ENCODE measurements at regions not wholly inside any gene's neighbourhood (a gene's known extent, or its start where the extent isn't known, plus 50 kb on each side); places are given as distances from the start of the nearest gene placed in this dataset.

- no peak for TF ChIP-seq EZH2phosphoT487 (IDR thresholded peaks at IDR 0.05; ENCODE audit: low read depth)
- TF ChIP-seq CTCF (IDR thresholded peaks at IDR 0.05; ENCODE audit: low read depth, low read length), result no peak
- Histone ChIP-seq H2AFZ (ENCODE audit: low read depth, low read length) (no peak overlapping the region), H3K9ac (ENCODE audit: low read length) (no peak overlapping the region), H3K27me3 (ENCODE audit: low read depth, low read length) (no peaks in the 10 kb centered on the region), H3K9me3 (ENCODE audit: insufficient read depth, low read length) (no peaks in the 10 kb centered on the region), H3K4me3 (ENCODE audit: low read length) (no peak overlapping the region), H3K79me2 (ENCODE audit: low read length) (no peaks in the 10 kb centered on the region), H4K20me1 (ENCODE audit: insufficient read depth, low read length) (no peaks in the 10 kb centered on the region), H3K27ac (ENCODE audit: low read length) (no peak overlapping the region), H3K36me3 (replicated peaks; ENCODE audit: low read depth, low read length) (no peaks in the 10 kb centered on the region), H3K4me2 (ENCODE audit: low read length) (no peak overlapping the region), H3K4me1 (ENCODE audit: low read length) (no peaks in the 10 kb centered on the region)
These were observed 265.7 kb downstream of the RAB28 start for GRCh38 chr4:13218326-13218958.

- Histone ChIP-seq H3K4me2 (ENCODE audit: low read length) (no peak overlapping the region), H4K20me1 (ENCODE audit: insufficient read depth, low read length) (no peaks in the 10 kb centered on the region), H3K27ac (ENCODE audit: low read length) (no peak overlapping the region), H3K4me3 (ENCODE audit: low read length) (no peak overlapping the region), H3K9ac (ENCODE audit: low read length) (no peak overlapping the region), H3K9me3 (ENCODE audit: insufficient read depth, low read length) (no peaks in the 10 kb centered on the region), H2AFZ (ENCODE audit: low read depth, low read length) (no peak overlapping the region), H3K4me1 (ENCODE audit: low read length) (no peaks in the 10 kb centered on the region), H3K27me3 (ENCODE audit: low read depth, low read length) (no peaks in the 10 kb centered on the region), H3K36me3 (replicated peaks; ENCODE audit: low read depth, low read length) (no peaks in the 10 kb centered on the region), H3K79me2 (ENCODE audit: low read length) (no peaks in the 10 kb centered on the region)
- TF ChIP-seq EZH2phosphoT487 (IDR thresholded peaks at IDR 0.05; ENCODE audit: low read depth) (no peak), CTCF (IDR thresholded peaks at IDR 0.05; ENCODE audit: low read depth, low read length) (no peak)
These were observed 268.6 kb downstream of the RAB28 start for GRCh38 chr4:13215560-13215959.

GRCh38 chr4:13212936-13213335, 271.2 kb downstream of the RAB28 start:
- Histone ChIP-seq H2AFZ (ENCODE audit: low read depth, low read length) (no peak overlapping the region), H3K27me3 (ENCODE audit: low read depth, low read length) (no peaks in the 10 kb centered on the region), H3K4me2 (ENCODE audit: low read length) (no peak overlapping the region), H3K9ac (ENCODE audit: low read length) (no peak overlapping the region), H3K27ac (ENCODE audit: low read length) (no peak overlapping the region), H3K4me1 (ENCODE audit: low read length) (no peaks in the 10 kb centered on the region), H3K79me2 (ENCODE audit: low read length) (no peaks in the 10 kb centered on the region), H3K9me3 (ENCODE audit: insufficient read depth, low read length) (no peaks in the 10 kb centered on the region), H4K20me1 (ENCODE audit: insufficient read depth, low read length) (no peaks in the 10 kb centered on the region), H3K4me3 (ENCODE audit: low read length) (no peak overlapping the region), H3K36me3 (replicated peaks; ENCODE audit: low read depth, low read length) (no peaks in the 10 kb centered on the region)
- TF ChIP-seq CTCF (IDR thresholded peaks at IDR 0.05; ENCODE audit: low read depth, low read length), result no peak
- TF ChIP-seq EZH2phosphoT487 (IDR thresholded peaks at IDR 0.05; ENCODE audit: low read depth), result no peak

GRCh38 chr4:13209600-13209999, 274.5 kb downstream of the RAB28 start:
- no peak overlapping the region for H3K9ac ChIP-seq (ENCODE audit: low read length)
- no peak overlapping the region for H2AFZ ChIP-seq (ENCODE audit: low read depth, low read length)
- no peak overlapping the region for H3K4me2 ChIP-seq (ENCODE audit: low read length)

More at GRCh38 chr4:13209600-13209999, 274.5 kb downstream of the RAB28 start:
- Histone ChIP-seq H3K4me3 (ENCODE audit: low read length) (no peak overlapping the region), H3K27me3 (ENCODE audit: low read depth, low read length) (no peaks in the 10 kb centered on the region), H3K79me2 (ENCODE audit: low read length) (no peaks in the 10 kb centered on the region), H3K9me3 (ENCODE audit: insufficient read depth, low read length) (no peaks in the 10 kb centered on the region), H3K27ac (ENCODE audit: low read length) (no peak overlapping the region), H4K20me1 (ENCODE audit: insufficient read depth, low read length) (no peaks in the 10 kb centered on the region), H3K4me1 (ENCODE audit: low read length) (no peaks in the 10 kb centered on the region), H3K36me3 (replicated peaks; ENCODE audit: low read depth, low read length) (no peaks in the 10 kb centered on the region)
- TF ChIP-seq CTCF (IDR thresholded peaks at IDR 0.05; ENCODE audit: low read depth, low read length) (no peak), EZH2phosphoT487 (IDR thresholded peaks at IDR 0.05; ENCODE audit: low read depth) (no peak)
